ENCODE measurements at regions not wholly inside any gene's neighbourhood (a gene's known extent, or its start where the extent isn't known, plus 50 kb on each side); places are given as distances from the start of the nearest gene placed in this dataset.

- no peak for DNase-seq
- Mint-ChIP-seq H3K4me3 (ENCODE audit: unreplicated experiment) (no peak overlapping the region), H3K36me3 (ENCODE audit: insufficient read depth, unreplicated experiment) (no peaks in the 10 kb centered on the region), H3K4me1 (ENCODE audit: low read depth, unreplicated experiment) (no peaks in the 10 kb centered on the region), H3K9me3 (ENCODE audit: unreplicated experiment) (no peaks in the 10 kb centered on the region), H3K27ac (ENCODE audit: unreplicated experiment) (no peak overlapping the region), H3K27me3 (ENCODE audit: insufficient read depth, unreplicated experiment) (no peaks in the 10 kb centered on the region)
- intact Hi-C loops (cut with micrococcal nuclease; ENCODE audit: unreplicated experiment), result no loop called here
- Histone ChIP-seq H3K27me3 (replicated peaks; ENCODE audit: control insufficient read depth, insufficient read depth, low read length) (no peaks in the 10 kb centered on the region), H3K4me1 (no peaks in the 10 kb centered on the region), H3K9me3 (no peaks in the 10 kb centered on the region), H3K36me3 (ENCODE audit: control insufficient read depth, insufficient read depth, low read length) (no peaks in the 10 kb centered on the region), H3K4me3 (ENCODE audit: low read depth, low read length) (no peak overlapping the region)
- TF ChIP-seq CTCF (IDR thresholded peaks at IDR 0.05; ENCODE audit: insufficient read depth in 1 of 2, low read depth in 1 of 2, low read length in 1 of 2, severe bottlenecking in 1 of 2, unreplicated experiment in 1 of 2), result no peak
- ChIA-PET POLR2A (no interaction called here), CTCF (no interaction called here)
- BruUV-seq (replicated peaks), result no TSS peak
Observed at GRCh38 chr4:19829101-19829500, 422.6 kb upstream of the SLIT2 start.

GRCh38 chr4:19823781-19824180 lies 427.9 kb upstream of the SLIT2 start:
- no peak for DNase-seq
- POLR2A ChIA-PET, result no interaction called here
- Mint-ChIP-seq H3K9me3 (ENCODE audit: unreplicated experiment) (no peaks in the 10 kb centered on the region), H3K27me3 (ENCODE audit: insufficient read depth, unreplicated experiment) (no peaks in the 10 kb centered on the region), H3K4me3 (ENCODE audit: unreplicated experiment) (no peak overlapping the region), H3K36me3 (ENCODE audit: insufficient read depth, unreplicated experiment) (no peaks in the 10 kb centered on the region), H3K4me1 (ENCODE audit: low read depth, unreplicated experiment) (no peaks in the 10 kb centered on the region), H3K27ac (ENCODE audit: unreplicated experiment) (no peak overlapping the region)
- no peak for TF ChIP-seq CTCF (IDR thresholded peaks at IDR 0.05; ENCODE audit: insufficient read depth in 1 of 2, low read depth in 1 of 2, low read length in 1 of 2, severe bottlenecking in 1 of 2, unreplicated experiment in 1 of 2)
- no peaks in the 10 kb centered on the region for H3K27me3 ChIP-seq (replicated peaks; ENCODE audit: control insufficient read depth, insufficient read depth, low read length)
- intact Hi-C loops (cut with micrococcal nuclease; ENCODE audit: unreplicated experiment), result no loop called here
- no TSS peak for BruUV-seq (replicated peaks)
- no peak overlapping the region for H3K4me3 ChIP-seq (ENCODE audit: low read depth, low read length)
- CTCF ChIA-PET, result no interaction called here
- no peaks in the 10 kb centered on the region for H3K36me3 ChIP-seq (ENCODE audit: control insufficient read depth, insufficient read depth, low read length)
- no peaks in the 10 kb centered on the region for H3K9me3 ChIP-seq
- no peaks in the 10 kb centered on the region for H3K4me1 ChIP-seq

DNA sequence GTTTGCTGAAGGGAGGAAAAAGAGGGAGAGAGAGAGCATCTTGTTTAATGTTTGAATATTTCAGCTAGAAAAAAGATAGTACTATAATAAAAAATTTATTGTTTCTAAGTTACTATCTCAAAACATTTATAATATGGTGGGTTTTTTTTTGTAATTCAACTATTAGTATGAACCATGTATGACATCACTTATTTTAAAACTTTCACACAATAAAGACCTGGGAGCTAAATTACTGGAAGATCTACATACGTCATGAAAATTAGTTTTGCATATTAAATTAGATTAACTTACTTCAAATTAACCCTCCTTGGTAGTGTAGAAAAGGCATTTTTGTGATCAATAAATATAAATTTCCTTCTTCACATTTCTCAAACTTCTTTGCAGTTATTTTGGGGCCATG lies 432.0 kb upstream of the SLIT2 start:
- no peaks in the 10 kb centered on the region for H3K9me3 Mint-ChIP-seq (ENCODE audit: unreplicated experiment)
- H3K4me3 Mint-ChIP-seq (ENCODE audit: unreplicated experiment), result no peak overlapping the region
- ChIA-PET POLR2A (no interaction called here), CTCF (no interaction called here)
- BruUV-seq (replicated peaks), result no TSS peak
- no peaks in the 10 kb centered on the region for H3K9me3 ChIP-seq
- no peak overlapping the region for H3K27ac Mint-ChIP-seq (ENCODE audit: unreplicated experiment)
- H3K36me3 ChIP-seq (ENCODE audit: control insufficient read depth, insufficient read depth, low read length), result no peaks in the 10 kb centered on the region
- H3K27me3 Mint-ChIP-seq (ENCODE audit: insufficient read depth, unreplicated experiment), result peaks cover 3% of the 10 kb centered on the region
- DNase-seq, result no peak
- no peaks in the 10 kb centered on the region for H3K36me3 Mint-ChIP-seq (ENCODE audit: insufficient read depth, unreplicated experiment)
- no peak for TF ChIP-seq CTCF (IDR thresholded peaks at IDR 0.05; ENCODE audit: insufficient read depth in 1 of 2, low read depth in 1 of 2, low read length in 1 of 2, severe bottlenecking in 1 of 2, unreplicated experiment in 1 of 2)
- no peaks in the 10 kb centered on the region for H3K4me1 ChIP-seq
- no peaks in the 10 kb centered on the region for H3K4me1 Mint-ChIP-seq (ENCODE audit: low read depth, unreplicated experiment)
- intact Hi-C loops (cut with micrococcal nuclease; ENCODE audit: unreplicated experiment), result no loop called here
- H3K27me3 ChIP-seq (replicated peaks; ENCODE audit: control insufficient read depth, insufficient read depth, low read length), result no peaks in the 10 kb centered on the region
- no peak overlapping the region for H3K4me3 ChIP-seq (ENCODE audit: low read depth, low read length)

Data from Caco-2 (cell line).